ENCODE measurements at regions not wholly inside any gene's neighbourhood (a gene's known extent, or its start where the extent isn't known, plus 50 kb on each side); places are given as distances from the start of the nearest gene placed in this dataset.

DNA sequence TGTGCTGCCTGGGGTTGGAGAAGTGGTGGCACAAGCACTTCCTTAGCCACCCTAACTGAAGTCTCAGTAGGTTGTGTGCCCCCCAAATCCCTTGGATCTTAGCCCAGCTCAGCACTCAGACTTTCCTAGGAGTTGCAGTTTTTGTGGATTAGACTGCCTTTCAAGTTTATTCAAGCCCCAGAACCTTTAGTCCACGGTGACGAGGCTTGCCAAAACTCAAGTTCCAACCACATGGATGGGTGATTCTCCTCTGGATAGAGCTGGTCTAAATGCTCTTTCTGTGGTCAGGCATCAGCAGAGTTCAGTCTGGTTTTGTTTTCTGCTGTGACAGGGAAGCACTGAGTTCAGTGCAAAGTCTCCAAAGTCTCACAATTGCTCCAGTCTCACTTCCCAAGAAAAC is 2858.7 kb downstream of the PCDH9 start:
- TF ChIP-seq ZNF274 (IDR thresholded peaks at IDR 0.05; ENCODE audit: low read depth, low read length) = no peak
- no peak for TF ChIP-seq YY1 (IDR thresholded peaks at IDR 0.05; ENCODE audit: insufficient read depth, insufficient read length)
- TF ChIP-seq SUZ12 (IDR thresholded peaks at IDR 0.05; ENCODE audit: extremely low read depth, insufficient read depth, insufficient read length) = no peak
